ENCODE measurements at regions not wholly inside any gene's neighbourhood (a gene's known extent, or its start where the extent isn't known, plus 50 kb on each side); places are given as distances from the start of the nearest gene placed in this dataset.

- Histone ChIP-seq H3K79me2 (ENCODE audit: insufficient read depth, low read length) (no peaks in the 10 kb centered on the region), H3K36me3 (replicated peaks in 1 of 2; ENCODE audit: control insufficient read depth in 1 of 2, insufficient read depth in 2 of 2, low read length in 2 of 2) (no peaks in the 10 kb centered on the region), H3K4me1 (ENCODE audit: insufficient read depth, low read length) (no peaks in the 10 kb centered on the region), H3K9ac (ENCODE audit: insufficient read depth, low read depth, low read length) (no peak overlapping the region), H3K27me3 (ENCODE audit: control insufficient read depth in 1 of 2, insufficient read depth in 2 of 2, low read length in 2 of 2) (no peaks in the 10 kb centered on the region), H2AFZ (ENCODE audit: low read length) (no peak overlapping the region), H4K20me1 (ENCODE audit: insufficient read depth, low read length) (no peaks in the 10 kb centered on the region), H3K9me3 (ENCODE audit: low read length) (no peaks in the 10 kb centered on the region), H3K27ac (ENCODE audit: extremely low read length, insufficient read depth, low read length) (no peak overlapping the region), H3K4me3 (replicated peaks in 1 of 3; ENCODE audit: insufficient read depth in 1 of 3, low read depth in 2 of 3, low read length in 3 of 3) (no peak overlapping the region), H3K4me2 (ENCODE audit: low read depth, low read length) (no peak overlapping the region)
- POLR2A ChIA-PET, result no interaction called here
- TF ChIP-seq ZNF337 (CRISPR knock-in tag; IDR thresholded peaks at IDR 0.05; ENCODE audit: borderline replicate concordance, low read depth), result no peak
- no peak for TF ChIP-seq ZNF292 (CRISPR knock-in tag; IDR thresholded peaks at IDR 0.05; ENCODE audit: borderline replicate concordance, low read depth)
- no peak for TF ChIP-seq RBM39 (IDR thresholded peaks at IDR 0.05; ENCODE audit: low read depth, low read length, poor library complexity, severe bottlenecking)
- TF ChIP-seq ZNF883 (CRISPR knock-in tag; IDR thresholded peaks at IDR 0.05; ENCODE audit: not compliant biosample characterization), result no peak
- TF ChIP-seq SUZ12 (IDR thresholded peaks at IDR 0.05; ENCODE audit: low read depth, low read length), result no peak
- TF ChIP-seq HMG20A (CRISPR knock-in tag; IDR thresholded peaks at IDR 0.05; ENCODE audit: borderline replicate concordance), result no peak
- TF ChIP-seq, protein P1, sequence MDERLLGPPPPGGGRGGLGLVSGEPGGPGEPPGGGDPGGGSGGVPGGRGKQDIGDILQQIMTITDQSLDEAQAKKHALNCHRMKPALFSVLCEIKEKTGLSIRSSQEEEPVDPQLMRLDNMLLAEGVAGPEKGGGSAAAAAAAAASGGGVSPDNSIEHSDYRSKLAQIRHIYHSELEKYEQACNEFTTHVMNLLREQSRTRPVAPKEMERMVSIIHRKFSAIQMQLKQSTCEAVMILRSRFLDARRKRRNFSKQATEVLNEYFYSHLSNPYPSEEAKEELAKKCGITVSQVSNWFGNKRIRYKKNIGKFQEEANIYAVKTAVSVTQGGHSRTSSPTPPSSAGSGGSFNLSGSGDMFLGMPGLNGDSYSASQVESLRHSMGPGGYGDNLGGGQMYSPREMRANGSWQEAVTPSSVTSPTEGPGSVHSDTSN (CRISPR knock-in tag; IDR thresholded peaks at IDR 0.05), result no peak
- no peak for TF ChIP-seq ASH2L (IDR thresholded peaks at IDR 0.05; ENCODE audit: insufficient read length, low read depth, low read length)
- TF ChIP-seq ZNF639 (CRISPR knock-in tag; conservative IDR thresholded peaks at IDR 0.05), result no peak
- TF ChIP-seq ZNF276 (CRISPR knock-in tag; IDR thresholded peaks at IDR 0.05; ENCODE audit: low read depth), result no peak
- TF ChIP-seq TBX3 (IDR thresholded peaks at IDR 0.05; ENCODE audit: borderline replicate concordance), result no peak
- TF ChIP-seq MTERF4 (CRISPR knock-in tag; IDR thresholded peaks at IDR 0.05), result no peak
- TF ChIP-seq MAF1 (CRISPR knock-in tag; IDR thresholded peaks at IDR 0.05; ENCODE audit: borderline replicate concordance), result no peak
- TF ChIP-seq ZNF446 (CRISPR knock-in tag; IDR thresholded peaks at IDR 0.05), result no peak
- no peak for TF ChIP-seq ZC3H4 (CRISPR knock-in tag; IDR thresholded peaks at IDR 0.05; ENCODE audit: borderline replicate concordance)
- TF ChIP-seq NCOA1 (CRISPR knock-in tag; IDR thresholded peaks at IDR 0.05), result no peak
- intact Hi-C loops (cut with micrococcal nuclease; ENCODE audit: unreplicated experiment) (no loop called here), in situ Hi-C loops (cut with HindIII; ENCODE audit: extremely low pct_ligation_motif_present, low pct_unique_long_range_greater_than_20kb) (no loop called here)
- DNase-seq (ENCODE audit: low spot score) (no peak), FAIRE-seq (no peak), ATAC-seq (no peak)
- no TSS peak for BruUV-seq (replicated peaks)
- WGBS (ENCODE audit: low lambda C conversion rate), result 4% methylated on average over 1 of the region's 1 CpG
- CTCF ChIA-PET (ENCODE audit: low intra/inter-chr PET ratio, low total read pairs), result no interaction called here
These were observed 306.7 kb upstream of the ZNF608 start for GRCh38 chr5:125053179-125053578.

Measured in HepG2 (cell line).